ENCODE measurements at regions not wholly inside any gene's neighbourhood (a gene's known extent, or its start where the extent isn't known, plus 50 kb on each side); places are given as distances from the start of the nearest gene placed in this dataset.

DNA sequence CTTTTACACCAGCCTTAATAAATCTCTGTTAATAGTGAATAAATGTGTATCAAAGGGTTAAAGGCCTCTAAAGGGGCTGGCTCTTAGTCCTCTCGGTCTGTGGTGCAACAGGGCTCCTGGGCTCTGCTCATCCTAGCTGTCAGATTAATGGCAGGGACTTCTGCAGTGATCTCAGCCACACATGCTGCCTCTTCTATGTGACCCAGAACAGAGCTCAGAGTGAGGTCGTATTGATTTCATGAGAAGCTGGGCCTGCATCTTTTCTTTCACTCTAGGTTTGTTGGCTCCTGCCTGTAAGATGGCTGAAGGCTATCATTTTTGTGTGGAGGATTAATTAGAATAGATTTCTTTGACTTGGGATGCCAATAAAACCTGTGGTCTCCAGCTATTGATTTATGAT is 165.0 kb upstream of the GLRA1 start:
- TF ChIP-seq EP300 (IDR thresholded peaks at IDR 0.05; ENCODE audit: borderline replicate concordance) (no peak), YY1 (IDR thresholded peaks at IDR 0.05; ENCODE audit: low read depth) (no peak), CEBPB (IDR thresholded peaks at IDR 0.05) (no peak), TCF12 (IDR thresholded peaks at IDR 0.05; ENCODE audit: low read depth) (no peak), USF1 (IDR thresholded peaks at IDR 0.05) (no peak), RAD21 (IDR thresholded peaks at IDR 0.05; ENCODE audit: low read depth) (no peak), ZBTB7A (IDR thresholded peaks at IDR 0.05; ENCODE audit: low read depth) (no peak), NFIC (IDR thresholded peaks at IDR 0.05) (no peak)

Data from Ishikawa (cell line).